A673 (cell line): ENCODE measurements at regions not wholly inside any gene's neighbourhood (a gene's known extent, or its start where the extent isn't known, plus 50 kb on each side); places are given as distances from the start of the nearest gene placed in this dataset.
A peak's percentile ranks its signal among the peaks of the same experiment; 100 is the strongest.

Experiments used
- BruUV-seq: library from RNA; stranded (reverse); fragments of 400-500 nt; replicated peaks from 2 replicates; lab custom pipeline; 2021; lab: Mats Ljungman, UMichigan
- CTCF ChIA-PET: fragments of 300-600 bp; sonication (Branson Sonifier 250); formaldehyde crosslinking; loops from one replicate; lab custom pipeline; 2022; ENCODE audit warnings: antibody characterized with exemption; lab: Charles Lee
- POLR2A ChIA-PET: fragments of 300-600 bp; sonication (Branson Sonifier 250); formaldehyde crosslinking; loops from one replicate; lab custom pipeline; 2022; ENCODE audit warnings: antibody characterized with exemption; ENCODE audit not compliant: low non-redundant PET; lab: Charles Lee
- DNase-seq: peaks from one replicate; pipeline ENCODE4 v3.0.0-alpha.2; 2015; ENCODE audit warnings: low spot score
- H3K27ac ChIP-seq: fragments of 200-600 bp; sonication (generic); 2 replicates; pipeline ENCODE4 v1.5.1; 2016; ENCODE audit warnings: mixed run types, low read depth, mild to moderate bottlenecking, mixed read lengths, antibody characterized with exemption, low read length; ENCODE audit not compliant: poor library complexity, severe bottlenecking
- H3K27me3 ChIP-seq: fragments of 200-600 bp; sonication (generic); replicated peaks from 2 replicates; pipeline ENCODE4 v1.6.1; 2017; ENCODE audit warnings: mixed run types, low read depth, mild to moderate bottlenecking, mixed read lengths, antibody characterized with exemption, low read length; ENCODE audit not compliant: insufficient read depth, poor library complexity
- H3K36me3 ChIP-seq: fragments of 200-600 bp; sonication (generic); 2 replicates; pipeline ENCODE4 v1.6.1; 2016; ENCODE audit warnings: mixed run types, mild to moderate bottlenecking, mixed read lengths, antibody characterized with exemption, low read length; ENCODE audit not compliant: insufficient read depth, poor library complexity, severe bottlenecking
- H3K4me1 ChIP-seq: fragments of 200-600 bp; sonication (generic); 2 replicates; pipeline ENCODE4 v1.6.1; 2017; ENCODE audit warnings: mixed run types, mild to moderate bottlenecking, mixed read lengths, antibody characterized with exemption, low read length; ENCODE audit not compliant: insufficient read depth, poor library complexity, severe bottlenecking
- H3K4me3 ChIP-seq: fragments of 200-600 bp; sonication (generic); 2 replicates; pipeline ENCODE4 v1.5.1; 2016; ENCODE audit warnings: low read depth, mixed run types, mild to moderate bottlenecking, mixed read lengths, low read length; ENCODE audit not compliant: poor library complexity, severe bottlenecking
- H3K9me3 ChIP-seq: fragments of 200-600 bp; sonication (generic); 2 replicates; pipeline ENCODE4 v1.6.1; 2016; ENCODE audit warnings: mixed run types, low read depth, mild to moderate bottlenecking, mixed read lengths, antibody characterized with exemption, low read length; ENCODE audit not compliant: poor library complexity, severe bottlenecking
- CTCF ChIP-seq: fragments of 300-800, 200-600 bp; sonication (generic); conservative IDR thresholded peaks from 2 replicates; pipeline ENCODE4 v1.5.1; 2017; ENCODE audit warnings: low read depth, mild to moderate bottlenecking, antibody characterized with exemption, low read length, moderate library complexity, mixed read lengths
- EZH2 ChIP-seq: fragments of 200-600 bp; sonication (generic); IDR thresholded peaks from 2 replicates; pipeline ENCODE4 v1.6.1; 2017; ENCODE audit warnings: borderline replicate concordance, low read depth, mild to moderate bottlenecking, mixed read lengths, antibody characterized with exemption, low read length; ENCODE audit not compliant: poor library complexity, severe bottlenecking
- intact Hi-C: fragments of 100-400 bp; cut with micrococcal nuclease; formaldehyde crosslinking; loops from one replicate; pipeline ENCODE4 v1.10.0; 2022; ENCODE audit not compliant: unreplicated experiment

DNA sequence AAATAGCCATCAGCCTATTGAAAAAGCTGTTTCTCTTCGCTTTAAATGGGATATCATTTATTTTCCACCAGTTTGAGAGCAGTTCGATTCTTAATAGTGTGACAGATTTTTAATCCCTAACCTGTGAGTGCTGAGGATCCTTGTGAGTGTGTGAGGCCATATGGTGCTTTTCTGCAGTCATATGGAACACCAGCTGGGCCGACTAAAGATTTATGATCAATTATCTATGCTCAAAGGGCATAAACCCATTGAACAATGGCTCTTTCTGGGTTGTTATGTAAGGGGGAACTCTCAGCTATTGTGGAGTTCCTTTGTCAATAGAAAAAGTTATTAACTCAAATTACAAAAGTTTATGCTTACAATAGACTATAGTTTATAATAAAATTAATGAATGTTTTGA, 1003.6 kb downstream of the FAT4 start:
- H3K4me1 ChIP-seq, result no peaks in the 10 kb centered on the region
- no peaks in the 10 kb centered on the region for H3K9me3 ChIP-seq
- peak; percentile 33 for DNase-seq
- H3K36me3 ChIP-seq, result no peaks in the 10 kb centered on the region
- H3K4me3 ChIP-seq, result no peak overlapping the region
- H3K27ac ChIP-seq, result no peak overlapping the region
- CTCF ChIA-PET, result no interaction called here
- POLR2A ChIA-PET, result no interaction called here
- no TSS peak for BruUV-seq
- no peaks in the 10 kb centered on the region for H3K27me3 ChIP-seq
- no peak for TF ChIP-seq CTCF
- no peak for TF ChIP-seq EZH2
- intact Hi-C loops, result no loop called here

DNA sequence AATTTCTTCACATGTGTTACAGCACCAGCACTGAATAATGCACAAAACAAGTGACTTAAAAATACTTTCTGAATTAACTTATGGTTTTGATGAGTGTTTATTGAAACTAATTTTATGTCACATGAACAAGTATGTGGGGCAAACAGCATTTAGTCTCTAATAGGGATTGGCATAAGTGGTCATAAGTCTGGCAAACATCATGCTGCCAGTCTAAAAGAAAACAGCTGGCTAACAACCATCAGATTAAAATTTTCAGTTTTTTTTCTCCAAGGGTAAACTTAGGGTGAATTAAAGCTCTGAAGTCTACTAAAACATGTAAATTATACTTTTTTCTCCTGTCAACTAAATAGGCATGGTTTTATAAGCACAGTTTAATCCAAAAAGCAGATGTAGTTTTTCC, 1014.2 kb downstream of the FAT4 start:
- Histone ChIP-seq H3K4me3 (no peak overlapping the region), H3K9me3 (no peaks in the 10 kb centered on the region), H3K27ac (no peak overlapping the region), H3K36me3 (no peaks in the 10 kb centered on the region), H3K27me3 (no peaks in the 10 kb centered on the region), H3K4me1 (no peaks in the 10 kb centered on the region)
- ChIA-PET POLR2A (no interaction called here), CTCF (no interaction called here)
- no peak for DNase-seq
- intact Hi-C loops, result no loop called here
- no peak for TF ChIP-seq CTCF
- no peak for TF ChIP-seq EZH2
- BruUV-seq, result no TSS peak

DNA sequence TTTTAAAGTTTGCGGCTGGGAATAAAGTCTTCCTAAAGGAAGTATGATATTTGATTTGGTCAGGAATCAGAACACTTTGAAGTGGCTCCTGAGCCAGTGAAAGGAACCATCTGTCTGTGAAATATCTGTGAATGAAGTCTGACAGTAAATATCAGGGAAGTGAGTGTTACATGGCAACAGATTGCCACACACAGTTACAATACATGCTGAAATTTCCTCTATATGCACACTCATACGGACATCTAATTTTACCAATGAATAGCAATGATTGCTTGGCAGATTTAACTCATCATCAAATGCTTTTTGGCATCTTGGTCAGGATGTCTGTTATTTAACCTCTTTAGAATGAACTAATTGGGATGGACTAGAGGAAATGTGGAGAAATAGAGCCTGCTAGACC, 1023.8 kb downstream of the FAT4 start:
- peak; percentile 22 for DNase-seq
- Histone ChIP-seq H3K4me1 (peaks cover 12% of the 10 kb centered on the region), H3K27me3 (no peaks in the 10 kb centered on the region), H3K27ac (no peak overlapping the region), H3K36me3 (no peaks in the 10 kb centered on the region), H3K4me3 (no peak overlapping the region), H3K9me3 (no peaks in the 10 kb centered on the region)
- POLR2A ChIA-PET, result no interaction called here
- TF ChIP-seq CTCF (no peak), EZH2 (no peak)
- no TSS peak for BruUV-seq
- intact Hi-C loops, result no loop called here
- CTCF ChIA-PET, result no interaction called here
